ENCODE measurements at regions not wholly inside any gene's neighbourhood (a gene's known extent, or its start where the extent isn't known, plus 50 kb on each side); places are given as distances from the start of the nearest gene placed in this dataset.
A peak's percentile ranks its signal among the peaks of the same experiment; 100 is the strongest.

DNA sequence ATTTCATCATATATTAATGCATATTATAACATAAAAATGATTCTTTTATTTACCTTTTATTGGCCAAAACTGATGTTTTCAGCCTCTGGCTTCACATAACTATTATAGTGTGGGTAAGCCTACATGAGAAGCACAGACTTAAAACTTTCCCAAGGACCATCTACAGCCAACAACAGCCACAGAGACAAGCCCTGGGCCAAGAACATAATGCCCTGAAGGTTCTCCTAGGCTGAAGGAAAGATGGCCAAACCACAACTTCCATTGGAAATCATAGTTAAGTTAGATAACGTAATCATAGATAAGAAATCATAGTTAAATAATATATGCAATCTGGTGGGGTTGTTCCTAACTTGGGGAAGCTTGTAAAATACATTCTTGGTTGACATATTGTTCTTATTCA lies 280.0 kb upstream of the EMCN start:
- no peak for DNase-seq

DNA sequence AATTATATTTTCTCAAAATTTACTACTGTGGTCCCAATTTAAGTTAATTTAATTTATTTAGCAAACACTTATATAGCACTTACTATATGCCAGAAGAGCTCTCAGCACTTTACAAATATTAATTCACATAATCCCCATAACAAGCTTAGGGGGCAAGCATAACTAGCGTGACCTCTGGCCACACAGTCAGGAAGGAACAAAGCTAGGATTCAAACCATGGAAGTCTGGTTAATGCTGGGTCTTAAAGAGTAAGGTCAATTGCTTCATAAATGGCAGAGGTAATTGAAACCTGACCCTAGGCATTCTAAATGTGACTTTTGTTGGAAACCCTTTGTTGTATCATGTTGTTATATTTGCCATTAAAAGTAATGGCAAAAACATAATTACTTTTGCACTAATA lies 279.5 kb upstream of the EMCN start:
- no peak for DNase-seq

DNA sequence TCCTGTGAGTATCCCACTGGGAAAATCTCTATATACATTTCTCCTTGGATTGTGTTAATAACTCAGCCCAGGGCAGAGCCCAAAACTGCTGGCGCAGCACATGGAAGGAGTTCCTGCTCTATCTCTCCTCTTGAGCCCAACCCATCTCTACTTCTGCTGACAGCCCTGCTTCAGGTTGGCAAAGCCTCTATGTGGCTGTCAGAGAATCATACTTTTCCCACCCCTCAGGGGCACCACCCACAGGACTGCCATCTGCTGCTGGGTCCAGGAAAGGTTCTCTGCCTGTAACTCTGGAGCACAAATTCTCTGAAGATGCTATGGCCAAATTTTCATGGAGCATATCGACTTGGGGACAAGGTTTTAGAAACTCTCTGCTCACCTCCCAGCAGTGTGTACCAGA lies 278.5 kb upstream of the EMCN start:
- no peak for DNase-seq

DNA sequence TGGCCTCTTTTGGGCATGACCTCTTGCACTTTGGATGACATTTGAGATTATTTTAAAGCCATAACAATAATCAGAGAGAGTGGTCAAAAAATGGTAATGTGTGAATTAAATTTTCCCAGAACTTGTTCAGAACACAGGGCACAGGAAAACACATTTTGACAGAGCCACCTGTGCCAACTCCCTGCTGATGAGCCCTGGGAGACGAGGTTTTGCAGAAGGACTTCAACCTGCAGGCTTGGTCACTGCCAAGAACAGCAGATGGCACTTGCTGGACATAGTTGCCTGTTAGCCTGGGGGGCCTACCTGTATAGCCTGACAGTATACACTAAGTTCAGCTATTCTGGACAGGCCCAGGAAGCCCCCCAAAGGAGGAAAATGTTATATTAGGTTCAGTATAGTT lies 277.8 kb upstream of the EMCN start:
- no peak for DNase-seq

DNA sequence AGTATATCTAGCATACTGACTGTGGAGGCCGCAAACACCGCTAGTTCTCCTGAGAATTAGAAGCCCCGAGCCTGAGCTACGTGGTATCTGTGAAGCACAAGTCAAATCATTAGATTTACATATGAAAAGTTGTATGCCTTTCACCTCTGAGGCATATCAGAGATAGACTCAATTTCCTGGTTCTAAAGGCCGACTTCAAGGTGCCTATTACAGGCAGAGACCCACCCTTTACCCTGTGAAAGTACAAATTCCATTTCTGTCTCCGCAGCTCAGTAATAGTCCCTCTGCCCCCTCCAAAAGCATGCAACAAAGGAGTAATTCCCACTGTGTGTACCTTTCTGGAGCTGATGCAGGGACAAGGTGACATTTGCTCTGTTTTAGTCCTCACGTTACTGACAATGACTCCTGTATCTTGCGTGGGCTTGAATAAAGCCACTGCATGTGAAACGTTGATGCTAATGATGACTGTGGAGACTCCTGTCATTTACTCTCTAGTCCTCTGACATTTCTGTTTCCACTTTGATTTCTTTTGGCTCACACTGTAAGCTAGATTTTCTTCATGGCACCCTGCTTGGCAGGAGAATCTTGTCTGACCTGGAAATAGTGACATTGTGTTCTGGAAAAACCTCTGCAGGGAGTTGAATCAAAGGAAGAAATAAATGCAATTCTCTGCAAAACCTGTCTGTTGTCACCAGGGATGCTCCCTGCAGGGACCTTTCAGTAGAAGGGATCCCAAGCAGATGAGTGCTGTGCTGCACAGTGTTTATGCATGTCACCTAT lies 273.2 kb upstream of the EMCN start:
- peak; percentile 57 for DNase-seq

DNA sequence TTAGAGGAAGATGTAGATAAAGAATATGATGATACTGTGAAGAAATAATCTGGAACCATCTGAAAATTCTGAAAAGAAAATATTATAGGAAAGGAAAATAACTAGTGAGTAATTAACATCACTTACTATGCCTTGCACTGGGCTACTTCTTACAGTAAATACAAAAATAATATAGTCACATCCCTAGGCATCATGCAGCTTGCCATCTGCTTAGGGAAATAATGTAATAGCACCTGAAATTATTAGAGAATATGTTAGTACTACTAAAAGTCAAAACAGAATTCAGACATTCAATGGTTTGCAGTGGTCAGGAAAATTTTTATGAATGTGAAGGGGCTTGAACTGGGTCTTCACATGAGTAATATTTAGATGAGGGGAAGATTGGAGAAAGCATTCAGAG lies 272.2 kb upstream of the EMCN start:
- no peak for DNase-seq

DNA sequence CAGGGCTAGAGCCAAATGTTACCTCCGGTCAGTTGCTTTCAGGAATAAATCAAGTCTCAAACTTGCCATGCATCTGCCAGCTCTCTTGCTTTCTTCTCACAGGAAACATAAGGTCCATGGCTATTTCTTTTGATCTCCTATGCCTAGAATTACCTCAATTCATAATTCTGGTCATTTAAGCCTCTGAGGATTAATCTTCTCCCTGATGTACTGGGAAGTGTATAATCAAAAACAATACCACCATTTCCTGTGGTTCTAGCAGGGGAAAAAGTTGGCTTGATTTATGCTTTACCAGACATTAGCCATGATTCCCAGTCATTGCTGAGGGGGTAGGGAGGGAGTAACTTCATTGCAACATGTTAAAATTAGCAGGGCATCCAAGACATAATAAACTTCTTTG lies 268.7 kb upstream of the EMCN start:
- DNase-seq, result no peak

DNA sequence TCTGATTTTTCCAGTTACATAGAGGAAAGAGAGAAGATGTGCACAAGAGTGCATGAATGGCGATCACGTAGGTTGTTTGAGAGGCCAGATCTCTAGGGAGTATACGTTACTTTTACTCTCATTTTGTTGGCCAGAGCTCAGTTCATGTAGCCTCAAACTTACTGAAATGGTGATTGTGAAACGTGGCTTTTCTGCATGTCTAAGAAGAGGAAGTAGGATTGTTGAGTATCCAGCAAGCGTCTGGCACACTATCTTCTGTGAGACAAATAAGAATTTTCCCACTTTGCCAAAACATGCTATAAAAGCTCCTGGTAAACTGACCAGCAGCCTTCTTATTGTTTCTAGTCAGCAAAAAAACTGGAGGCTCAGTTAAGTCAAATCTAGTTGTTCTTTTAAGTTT lies 264.5 kb upstream of the EMCN start:
- DNase-seq, result no peak

DNA sequence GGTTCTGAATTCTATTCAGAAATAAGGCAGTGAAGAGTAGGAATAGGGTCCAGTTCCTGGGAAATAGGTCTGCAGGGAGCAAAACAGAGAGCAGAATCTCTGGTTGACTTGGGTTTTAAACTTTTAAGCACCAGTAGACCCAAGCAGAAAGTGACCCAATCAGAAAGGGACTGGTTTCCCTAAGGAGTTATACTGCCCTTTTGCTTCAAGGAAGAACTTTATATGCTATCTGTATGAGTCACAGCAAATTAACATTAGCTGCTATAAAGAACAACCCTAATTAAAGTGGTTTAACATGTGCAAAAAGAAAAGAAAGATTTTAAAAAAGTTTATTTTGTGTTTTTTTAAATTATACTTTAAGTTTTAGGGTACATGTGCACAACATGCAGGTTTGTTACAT lies 263.6 kb upstream of the EMCN start:
- DNase-seq, result no peak

DNA sequence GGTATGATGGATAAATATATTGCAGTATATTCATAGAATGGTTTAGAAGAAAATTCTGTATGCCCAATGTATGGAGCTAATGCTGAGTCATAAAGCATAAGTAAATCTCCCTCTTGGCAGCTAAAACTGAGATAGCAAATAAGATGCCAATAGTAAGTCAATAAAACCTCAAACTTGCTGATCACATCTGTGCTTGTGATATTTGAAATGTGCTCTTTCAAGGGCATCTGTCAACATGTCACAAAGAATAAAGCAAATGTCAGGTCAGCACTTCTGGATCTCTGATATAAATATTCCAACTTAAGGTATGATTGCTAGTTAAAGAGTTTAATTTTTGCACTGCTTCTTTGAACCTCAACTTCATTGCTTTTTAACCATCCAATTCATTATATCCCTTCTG lies 262.3 kb upstream of the EMCN start:
- no peak for DNase-seq

DNA sequence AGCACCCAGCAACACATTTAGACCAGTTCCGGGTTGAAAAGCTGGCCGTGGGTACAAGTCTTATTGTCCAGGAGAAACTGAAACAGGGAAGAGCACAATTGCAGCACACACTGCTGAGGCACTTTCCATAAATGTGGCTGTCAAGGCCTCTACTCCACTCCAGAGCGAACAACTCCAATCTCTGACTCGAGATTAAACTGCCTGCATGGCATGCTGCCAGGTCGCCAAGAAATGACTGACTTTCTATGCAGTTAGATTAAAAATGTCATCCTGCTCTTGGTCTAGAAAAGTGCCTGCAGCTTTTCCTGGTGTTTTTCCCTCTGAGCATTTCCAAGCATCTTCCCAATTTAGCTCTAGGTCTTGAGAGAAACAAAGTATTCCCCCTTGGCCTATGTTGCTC lies 260.6 kb upstream of the EMCN start:
- DNase-seq, result no peak

DNA sequence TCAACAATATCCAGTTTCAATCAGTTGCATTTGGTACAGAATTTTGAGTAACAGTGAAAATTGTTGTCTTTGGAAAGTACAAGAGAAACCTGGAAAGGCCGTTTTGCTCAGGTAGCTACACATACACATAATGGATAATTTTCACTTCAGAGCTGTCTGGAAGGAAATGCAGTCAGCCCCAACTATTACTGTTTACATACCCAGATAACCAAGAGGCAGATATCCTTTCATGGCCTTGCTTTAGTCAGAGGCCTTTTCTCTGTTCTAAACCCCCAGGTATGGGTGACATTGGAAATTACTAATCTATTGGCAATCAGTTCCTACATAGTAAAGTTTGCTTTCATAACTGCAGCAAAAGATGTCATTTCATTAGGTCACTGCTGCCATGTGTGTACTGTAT lies 244.9 kb upstream of the EMCN start:
- no peak for DNase-seq

DNA sequence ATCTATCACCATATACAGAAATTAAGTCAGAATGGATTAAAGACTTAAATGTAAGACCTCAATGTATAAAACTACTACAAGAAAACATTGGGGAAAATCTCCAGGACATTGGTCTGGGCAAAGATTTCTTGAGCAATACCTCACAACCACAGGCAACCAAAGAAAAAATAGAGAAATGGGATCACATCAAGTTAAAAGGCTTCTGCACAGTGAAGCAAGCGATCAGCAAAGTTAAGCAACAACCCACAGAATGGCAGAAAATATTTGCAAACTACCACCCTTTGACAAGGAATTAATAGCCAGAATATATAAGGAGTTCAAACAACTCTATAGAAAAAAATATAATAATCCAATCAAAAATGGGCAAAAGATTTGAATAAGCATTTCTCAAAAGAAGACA lies 236.9 kb upstream of the EMCN start:
- DNase-seq, result no peak

DNA sequence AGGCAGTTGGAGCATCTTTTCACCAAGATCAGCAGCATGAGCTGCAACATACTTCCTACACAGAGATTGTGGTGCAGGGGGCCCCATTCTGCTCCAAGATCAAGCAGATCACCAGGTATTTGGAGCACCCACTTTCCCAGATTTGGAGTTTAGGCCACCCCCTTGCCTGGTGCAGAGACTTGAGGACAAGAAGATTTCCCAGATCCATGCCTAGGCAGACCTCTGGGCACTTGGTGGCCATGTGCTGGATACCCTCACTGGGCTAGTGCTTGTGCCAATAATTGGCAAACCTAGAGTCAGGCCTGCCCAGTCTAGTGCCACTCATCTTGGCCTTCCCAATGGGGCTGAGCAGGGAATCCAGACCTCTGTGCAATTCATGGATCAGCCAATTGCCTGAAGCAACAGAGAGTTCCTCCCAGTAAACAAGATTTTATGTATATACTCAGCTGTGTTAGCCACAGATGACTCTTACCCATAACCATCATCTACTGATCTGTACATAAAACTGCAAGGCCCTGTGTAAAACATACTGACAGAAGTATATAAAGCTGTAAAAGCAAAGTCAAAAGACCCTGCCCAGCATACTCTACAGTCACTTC lies 228.4 kb upstream of the EMCN start:
- DNase-seq, result no peak

DNA sequence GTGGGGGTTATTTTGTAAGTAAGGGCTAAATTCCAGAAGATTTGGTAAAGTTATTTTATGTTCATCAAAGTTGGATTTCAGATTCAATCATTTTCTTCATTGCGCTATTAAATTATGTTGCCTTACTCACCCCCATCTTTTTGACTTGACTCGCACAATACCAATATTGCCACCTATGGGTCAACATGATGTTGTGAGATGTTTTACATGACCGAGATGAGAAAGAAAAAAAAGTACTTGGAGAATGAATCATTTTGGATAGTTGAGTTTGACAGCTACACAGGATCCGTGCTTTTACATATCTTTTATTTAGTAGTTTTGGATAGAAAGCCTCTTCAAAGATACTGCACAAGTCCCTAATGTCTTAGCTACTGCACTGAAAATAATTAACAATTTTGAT lies 224.2 kb upstream of the EMCN start:
- DNase-seq, result no peak

DNA sequence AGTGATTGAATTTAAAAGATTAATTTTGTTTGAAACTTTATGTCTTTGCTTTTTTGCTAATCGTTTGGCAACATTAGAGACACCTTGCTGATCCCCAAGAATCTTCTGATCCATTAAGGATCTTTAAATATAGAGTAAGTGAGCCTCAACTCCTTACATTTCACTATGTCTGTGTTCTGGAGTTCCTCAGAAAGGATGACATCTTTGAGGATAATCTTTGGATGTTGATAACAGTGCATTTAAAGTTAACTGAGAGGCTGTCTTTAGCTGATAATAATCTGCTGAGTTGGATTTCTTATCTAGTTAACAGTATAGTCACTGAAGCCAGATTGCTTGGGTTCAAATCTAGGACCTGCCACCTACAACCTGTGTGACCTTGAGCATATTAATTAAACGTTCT lies 221.6 kb upstream of the EMCN start:
- no peak for DNase-seq

DNA sequence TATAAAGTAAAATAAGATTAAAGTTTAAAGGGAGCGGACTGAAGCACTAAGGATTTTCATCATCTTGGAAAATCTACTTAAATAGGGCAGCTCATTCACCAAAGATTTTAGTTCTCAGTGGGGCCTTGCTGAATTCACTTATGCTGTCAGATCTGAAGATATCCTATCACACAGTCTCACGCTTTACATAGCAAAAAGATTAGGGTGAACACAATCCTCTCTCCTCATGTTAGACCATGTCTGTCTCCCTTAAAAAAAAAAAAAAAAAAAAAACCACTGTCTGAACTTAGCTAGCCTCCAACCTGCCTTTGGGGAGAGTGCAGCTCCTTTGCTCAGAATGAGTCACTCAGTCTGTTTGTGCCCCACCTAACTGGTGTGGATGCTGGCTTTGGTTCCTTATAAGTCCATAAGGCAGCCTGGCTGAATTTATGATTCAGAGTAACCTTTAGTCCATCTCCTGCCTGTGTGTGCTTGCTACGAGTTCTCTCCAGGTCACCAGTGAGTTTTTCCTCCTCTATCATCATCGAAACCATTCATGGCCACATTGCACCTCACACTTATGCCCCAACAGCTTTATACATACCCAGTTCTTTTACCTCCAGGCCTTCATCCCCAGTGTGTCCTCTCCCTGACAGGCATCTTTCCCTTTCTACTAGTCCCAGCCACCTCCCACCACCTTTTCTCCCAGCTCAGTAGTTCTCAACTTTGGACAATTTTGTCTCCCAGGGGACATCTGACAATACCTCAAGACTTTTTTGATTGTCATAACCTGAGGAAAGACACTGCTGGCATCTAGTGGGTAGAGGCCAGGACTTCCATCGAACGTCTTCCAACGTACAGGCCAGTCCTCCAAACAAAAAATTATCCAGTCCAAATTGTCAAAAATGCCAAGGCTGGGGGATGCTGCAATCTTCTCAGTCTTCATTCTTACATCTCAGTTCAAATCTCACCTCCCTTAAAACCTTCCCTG lies 220.7 kb upstream of the EMCN start:
- DNase-seq, result no peak

DNA sequence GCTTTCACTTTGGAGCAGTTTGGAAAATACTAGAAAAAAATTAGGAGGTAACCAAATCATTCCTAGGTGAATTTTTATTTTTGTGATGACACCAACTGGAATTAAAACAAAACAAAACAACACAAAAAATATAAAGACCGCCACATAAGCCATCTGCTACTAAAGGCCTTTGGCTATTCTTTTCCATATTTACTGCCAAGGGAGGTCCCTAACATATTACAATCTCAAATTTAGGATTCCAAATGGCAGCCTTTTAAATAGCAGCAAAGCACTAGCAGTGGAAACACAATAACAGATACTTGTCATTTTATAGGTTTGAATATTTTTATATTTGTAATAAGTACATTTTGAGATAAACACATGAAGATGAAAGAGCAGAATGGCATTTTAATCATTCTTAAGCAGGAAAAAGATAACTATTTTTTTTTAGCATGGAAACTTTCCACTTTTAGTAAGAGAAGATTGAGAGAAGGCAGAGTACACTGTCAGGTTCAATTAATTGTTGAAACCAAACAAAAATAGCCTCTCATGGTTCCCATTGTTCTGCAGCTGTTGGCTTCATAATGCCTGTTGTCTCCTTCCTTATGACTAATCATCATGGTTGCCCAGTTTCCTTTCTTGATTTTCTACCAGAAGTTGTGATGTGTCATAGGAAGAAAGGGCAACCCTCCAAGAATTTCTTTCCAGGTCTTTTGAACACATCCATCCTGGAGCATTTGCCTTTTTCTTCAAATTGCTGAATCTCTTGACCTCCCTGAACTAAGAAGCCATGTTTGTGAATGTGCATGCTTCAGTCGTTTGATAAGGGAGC lies 219.0 kb upstream of the EMCN start:
- no peak for DNase-seq

DNA sequence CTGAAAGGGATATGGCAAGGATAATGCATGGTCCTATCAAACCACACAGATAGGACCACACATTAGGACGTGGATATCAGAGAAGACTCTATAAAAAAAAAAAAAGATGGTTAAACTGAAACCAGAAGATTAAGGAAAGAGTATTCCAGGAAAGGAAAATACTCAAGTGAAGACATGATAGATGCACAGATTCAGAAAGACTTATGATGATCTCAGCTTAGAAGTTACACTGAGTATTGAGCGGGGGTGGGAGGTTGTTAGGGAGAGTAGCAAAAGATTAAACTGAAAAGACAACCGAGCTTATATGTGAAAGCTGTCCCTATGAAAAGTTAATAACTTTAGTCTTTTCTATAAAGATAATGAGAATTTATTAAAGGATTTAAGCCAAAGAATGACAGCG lies 211.0 kb upstream of the EMCN start:
- no peak for DNase-seq

DNA sequence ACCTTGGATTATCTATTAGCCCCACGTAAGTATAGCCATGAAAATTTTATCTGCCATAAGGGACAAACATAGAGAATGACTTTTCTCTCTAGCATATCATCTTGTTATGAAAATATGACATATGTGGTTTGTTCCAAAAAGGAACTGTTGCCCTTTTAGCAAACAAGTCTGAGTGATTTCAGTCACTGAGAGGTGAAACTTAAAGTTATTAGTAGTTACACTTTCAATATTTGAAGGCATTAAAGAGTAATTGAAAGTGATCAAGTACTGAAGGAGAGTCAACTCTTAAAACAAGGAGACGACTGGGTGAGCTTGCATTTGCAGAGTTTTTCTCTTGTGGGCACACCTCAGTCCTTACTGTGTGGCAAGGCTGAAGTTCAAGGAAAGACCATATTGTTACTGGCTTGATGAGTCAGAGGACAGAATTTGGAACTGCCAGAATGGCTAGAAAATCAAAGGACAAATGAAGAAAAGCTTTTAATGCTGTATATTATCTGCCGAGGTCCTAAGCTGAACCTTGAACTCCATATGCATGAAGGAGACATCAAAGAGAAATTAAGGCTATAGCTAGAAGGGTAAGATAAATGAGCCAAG lies 205.1 kb upstream of the EMCN start:
- no peak for DNase-seq

DNA sequence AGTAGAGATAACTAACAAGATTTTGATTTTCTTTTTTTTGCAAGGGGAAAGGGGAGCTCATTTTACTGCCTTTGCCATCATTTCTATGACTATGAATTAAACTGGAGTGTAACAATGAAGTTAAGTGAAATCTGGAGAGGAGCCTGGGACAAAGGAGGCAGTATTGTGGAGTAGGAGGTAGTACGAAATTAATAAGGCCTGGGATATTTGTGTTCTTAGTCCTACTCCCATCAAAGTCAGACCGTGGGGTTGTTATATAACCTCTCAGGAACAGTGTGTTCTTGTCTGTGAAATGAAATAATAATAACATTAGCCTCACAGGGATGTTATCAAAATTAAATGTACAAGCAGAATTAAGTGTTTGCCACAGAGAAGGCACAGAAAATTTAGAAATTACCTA lies 204.3 kb upstream of the EMCN start:
- DNase-seq, result no peak

DNA sequence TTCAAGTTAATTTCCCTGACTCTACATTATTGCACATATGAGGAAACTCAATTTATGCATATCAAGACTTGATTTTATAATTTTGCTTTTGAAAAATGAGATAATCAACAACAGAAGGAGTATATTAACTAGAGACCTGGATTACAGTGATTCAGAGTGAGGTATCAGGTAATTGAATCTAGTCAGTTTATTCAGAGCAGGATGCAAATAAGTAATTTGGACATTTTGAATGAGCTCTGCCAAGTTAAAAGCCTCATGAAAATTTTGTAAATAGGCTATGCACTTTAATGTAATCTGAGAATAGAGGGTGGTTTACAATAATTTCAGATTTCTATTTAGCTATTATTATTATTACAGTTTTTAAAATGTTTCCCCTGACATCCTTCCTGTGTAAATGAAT lies 203.7 kb upstream of the EMCN start:
- peak; percentile 56 for DNase-seq

DNA sequence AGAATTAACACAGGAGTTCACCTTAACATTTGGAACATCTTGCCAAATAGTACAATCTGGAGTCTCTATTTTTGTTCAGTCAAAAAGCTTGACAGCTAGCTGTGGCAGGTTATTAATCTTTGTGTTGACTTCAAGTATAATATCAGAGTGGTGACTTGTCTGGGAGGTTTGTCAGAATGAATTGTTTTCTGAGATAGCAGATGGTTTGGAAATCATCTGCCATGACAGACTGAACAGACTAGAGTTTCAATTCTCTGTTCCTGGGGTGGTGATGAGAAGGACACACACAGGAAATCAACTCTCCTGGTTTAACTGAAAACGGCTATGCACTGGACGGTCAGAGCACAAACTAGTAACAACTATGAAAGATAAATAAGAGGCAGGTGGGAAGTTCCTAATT lies 203.3 kb upstream of the EMCN start:
- DNase-seq, result peak; percentile 27
